ENCODE measurements at regions not wholly inside any gene's neighbourhood (a gene's known extent, or its start where the extent isn't known, plus 50 kb on each side); places are given as distances from the start of the nearest gene placed in this dataset.

GRCh38 chr2:207338220-207338607 is 172.5 kb upstream of the KLF7 start:
- TF ChIP-seq, protein P1, sequence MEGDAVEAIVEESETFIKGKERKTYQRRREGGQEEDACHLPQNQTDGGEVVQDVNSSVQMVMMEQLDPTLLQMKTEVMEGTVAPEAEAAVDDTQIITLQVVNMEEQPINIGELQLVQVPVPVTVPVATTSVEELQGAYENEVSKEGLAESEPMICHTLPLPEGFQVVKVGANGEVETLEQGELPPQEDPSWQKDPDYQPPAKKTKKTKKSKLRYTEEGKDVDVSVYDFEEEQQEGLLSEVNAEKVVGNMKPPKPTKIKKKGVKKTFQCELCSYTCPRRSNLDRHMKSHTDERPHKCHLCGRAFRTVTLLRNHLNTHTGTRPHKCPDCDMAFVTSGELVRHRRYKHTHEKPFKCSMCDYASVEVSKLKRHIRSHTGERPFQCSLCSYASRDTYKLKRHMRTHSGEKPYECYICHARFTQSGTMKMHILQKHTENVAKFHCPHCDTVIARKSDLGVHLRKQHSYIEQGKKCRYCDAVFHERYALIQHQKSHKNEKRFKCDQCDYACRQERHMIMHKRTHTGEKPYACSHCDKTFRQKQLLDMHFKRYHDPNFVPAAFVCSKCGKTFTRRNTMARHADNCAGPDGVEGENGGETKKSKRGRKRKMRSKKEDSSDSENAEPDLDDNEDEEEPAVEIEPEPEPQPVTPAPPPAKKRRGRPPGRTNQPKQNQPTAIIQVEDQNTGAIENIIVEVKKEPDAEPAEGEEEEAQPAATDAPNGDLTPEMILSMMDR (IDR thresholded peaks at IDR 0.05) = no peak
- no peak for TF ChIP-seq POLR2AphosphoS5 (IDR thresholded peaks at IDR 0.05; ENCODE audit: low read depth, low read length)
- TF ChIP-seq REST (IDR thresholded peaks at IDR 0.05; ENCODE audit: insufficient read depth in 1 of 2, low read depth in 2 of 2, low read length in 1 of 2) = no peak

Measured in Panc1 (cell line).